IMR-90 (cell line): ENCODE measurements at regions not wholly inside any gene's neighbourhood (a gene's known extent, or its start where the extent isn't known, plus 50 kb on each side); places are given as distances from the start of the nearest gene placed in this dataset.
"Not testable (repeated sequence)": the region's sequence is repeated elsewhere in the genome, so short reads cannot be mapped to it uniquely, and the experiment has no call there.

Source experiments
- CTCF ChIP-seq: conservative IDR thresholded peaks from 2 replicates; pipeline ENCODE4 v1.5.1; 2012; ENCODE audit warnings: mild to moderate bottlenecking, low read depth, low read length, improper control_type of control experiment
- FOS ChIP-seq: fragments of 150-350 bp; IDR thresholded peaks from 2 replicates; pipeline ENCODE4 v1.6.1; 2016; ENCODE audit warnings: low read depth, low read length
- MXI1 ChIP-seq: IDR thresholded peaks from 2 replicates; pipeline ENCODE4 v1.6.1; 2012; ENCODE audit warnings: low read depth, mild to moderate bottlenecking, low read length, moderate library complexity, borderline replicate concordance
- POLR2A ChIP-seq: IDR thresholded peaks from 2 replicates; pipeline ENCODE4 v1.6.1; 2012; ENCODE audit warnings: mild to moderate bottlenecking, low read depth, low read length
- USF2 ChIP-seq: fragments of 150-350 bp; IDR thresholded peaks from 2 replicates; pipeline ENCODE4 v1.6.1; 2017; ENCODE audit warnings: mild to moderate bottlenecking, antibody characterized with exemption, low read length, low read depth
- TF ChIP-seq, protein P1 (sequence below): fragments of 150-350 bp; IDR thresholded peaks from 2 replicates; pipeline ENCODE4 v1.6.1; 2016; ENCODE audit warnings: low read depth, mild to moderate bottlenecking, low read length, moderate library complexity, borderline replicate concordance

DNA sequence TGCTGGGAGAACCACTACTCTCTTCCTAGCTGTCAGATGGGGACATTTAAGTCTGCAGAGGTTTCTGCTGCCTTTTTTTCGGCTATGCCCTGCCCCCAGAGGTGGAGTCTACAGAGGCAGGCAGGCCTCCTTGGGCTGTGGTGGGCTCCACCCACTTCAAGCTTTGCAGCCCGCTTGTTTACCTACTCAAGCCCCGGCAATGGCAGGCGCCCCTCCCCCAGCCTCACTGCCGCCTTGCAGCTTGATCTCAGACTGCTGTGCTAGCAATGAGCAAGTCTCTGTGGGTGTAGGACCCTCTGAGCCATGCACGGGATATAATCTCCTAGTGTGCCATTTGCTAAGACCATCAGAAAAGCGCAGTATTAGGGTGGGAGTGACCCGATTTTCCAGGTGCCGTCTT is 195.2 kb upstream of the AFF2 start:
- not testable (repeated sequence) for TF ChIP-seq POLR2A, FOS, CTCF, USF2, MXI1
- TF ChIP-seq, protein P1, sequence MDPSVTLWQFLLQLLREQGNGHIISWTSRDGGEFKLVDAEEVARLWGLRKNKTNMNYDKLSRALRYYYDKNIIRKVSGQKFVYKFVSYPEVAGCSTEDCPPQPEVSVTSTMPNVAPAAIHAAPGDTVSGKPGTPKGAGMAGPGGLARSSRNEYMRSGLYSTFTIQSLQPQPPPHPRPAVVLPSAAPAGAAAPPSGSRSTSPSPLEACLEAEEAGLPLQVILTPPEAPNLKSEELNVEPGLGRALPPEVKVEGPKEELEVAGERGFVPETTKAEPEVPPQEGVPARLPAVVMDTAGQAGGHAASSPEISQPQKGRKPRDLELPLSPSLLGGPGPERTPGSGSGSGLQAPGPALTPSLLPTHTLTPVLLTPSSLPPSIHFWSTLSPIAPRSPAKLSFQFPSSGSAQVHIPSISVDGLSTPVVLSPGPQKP = not testable (repeated sequence)
